ENCODE measurements at regions not wholly inside any gene's neighbourhood (a gene's known extent, or its start where the extent isn't known, plus 50 kb on each side); places are given as distances from the start of the nearest gene placed in this dataset.

DNA sequence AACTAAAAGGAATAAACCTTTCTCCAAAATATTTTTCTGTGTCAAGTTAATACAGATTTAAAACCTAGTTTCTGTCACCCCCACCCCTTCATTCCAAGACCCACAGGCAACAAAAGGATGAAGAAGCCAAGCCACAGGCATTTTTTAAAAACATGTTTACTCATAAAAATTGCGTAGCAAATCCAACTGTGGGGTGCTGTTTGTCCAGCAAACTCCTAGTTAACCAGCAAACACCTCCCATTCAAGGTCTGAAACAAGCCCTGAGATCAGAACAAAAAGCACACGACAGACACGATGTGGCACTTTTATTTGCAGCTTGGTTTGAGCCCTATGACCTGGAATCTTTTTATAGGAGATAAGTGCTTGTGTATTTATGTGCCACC is 149.9 kb upstream of the CAMK1G start:
- TF ChIP-seq, protein P1, sequence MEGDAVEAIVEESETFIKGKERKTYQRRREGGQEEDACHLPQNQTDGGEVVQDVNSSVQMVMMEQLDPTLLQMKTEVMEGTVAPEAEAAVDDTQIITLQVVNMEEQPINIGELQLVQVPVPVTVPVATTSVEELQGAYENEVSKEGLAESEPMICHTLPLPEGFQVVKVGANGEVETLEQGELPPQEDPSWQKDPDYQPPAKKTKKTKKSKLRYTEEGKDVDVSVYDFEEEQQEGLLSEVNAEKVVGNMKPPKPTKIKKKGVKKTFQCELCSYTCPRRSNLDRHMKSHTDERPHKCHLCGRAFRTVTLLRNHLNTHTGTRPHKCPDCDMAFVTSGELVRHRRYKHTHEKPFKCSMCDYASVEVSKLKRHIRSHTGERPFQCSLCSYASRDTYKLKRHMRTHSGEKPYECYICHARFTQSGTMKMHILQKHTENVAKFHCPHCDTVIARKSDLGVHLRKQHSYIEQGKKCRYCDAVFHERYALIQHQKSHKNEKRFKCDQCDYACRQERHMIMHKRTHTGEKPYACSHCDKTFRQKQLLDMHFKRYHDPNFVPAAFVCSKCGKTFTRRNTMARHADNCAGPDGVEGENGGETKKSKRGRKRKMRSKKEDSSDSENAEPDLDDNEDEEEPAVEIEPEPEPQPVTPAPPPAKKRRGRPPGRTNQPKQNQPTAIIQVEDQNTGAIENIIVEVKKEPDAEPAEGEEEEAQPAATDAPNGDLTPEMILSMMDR (IDR thresholded peaks at IDR 0.05; ENCODE audit: unreplicated experiment), result no peak
- DNase-seq (ENCODE audit: low spot score, unreplicated experiment), result no peak
- Mint-ChIP-seq H3K4me3 (ENCODE audit: low read depth) (no peak overlapping the region), H3K4me1 (ENCODE audit: low read depth) (peaks cover 40% of the 10 kb centered on the region), H3K27me3 (no peaks in the 10 kb centered on the region), H3K36me3 (ENCODE audit: insufficient read depth) (no peaks in the 10 kb centered on the region), H3K27ac (peak overlapping the region; percentile 89), H3K9me3 (ENCODE audit: low read depth) (no peaks in the 10 kb centered on the region)

DNA sequence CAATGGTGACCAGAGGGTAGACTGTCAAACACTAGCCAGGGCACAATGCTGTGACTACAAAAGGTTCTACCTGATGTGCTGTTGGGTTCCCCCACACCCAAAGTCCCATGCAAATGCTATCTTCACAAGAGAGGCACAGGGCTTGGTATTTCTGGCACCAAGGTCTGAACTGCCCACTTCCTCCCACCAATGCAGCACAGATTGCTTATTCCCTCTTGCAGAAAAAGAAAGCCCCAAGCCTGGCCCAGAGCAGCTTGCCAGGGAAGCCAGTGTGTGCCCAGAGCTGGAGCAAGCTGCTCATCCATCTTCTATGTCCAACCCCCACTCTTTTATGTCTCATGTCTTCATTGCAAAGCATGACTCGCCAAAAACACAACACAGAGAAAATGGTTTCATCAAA is 149.4 kb upstream of the CAMK1G start:
- Mint-ChIP-seq H3K36me3 (ENCODE audit: insufficient read depth) (no peaks in the 10 kb centered on the region), H3K4me3 (ENCODE audit: low read depth) (no peak overlapping the region), H3K9me3 (ENCODE audit: low read depth) (no peaks in the 10 kb centered on the region), H3K27ac (peak overlapping the region; percentile 89), H3K4me1 (ENCODE audit: low read depth) (peaks cover 37% of the 10 kb centered on the region), H3K27me3 (no peaks in the 10 kb centered on the region)
- DNase-seq (ENCODE audit: low spot score, unreplicated experiment), result no peak
- TF ChIP-seq, protein P1 (IDR thresholded peaks at IDR 0.05; ENCODE audit: unreplicated experiment), result no peak

DNA sequence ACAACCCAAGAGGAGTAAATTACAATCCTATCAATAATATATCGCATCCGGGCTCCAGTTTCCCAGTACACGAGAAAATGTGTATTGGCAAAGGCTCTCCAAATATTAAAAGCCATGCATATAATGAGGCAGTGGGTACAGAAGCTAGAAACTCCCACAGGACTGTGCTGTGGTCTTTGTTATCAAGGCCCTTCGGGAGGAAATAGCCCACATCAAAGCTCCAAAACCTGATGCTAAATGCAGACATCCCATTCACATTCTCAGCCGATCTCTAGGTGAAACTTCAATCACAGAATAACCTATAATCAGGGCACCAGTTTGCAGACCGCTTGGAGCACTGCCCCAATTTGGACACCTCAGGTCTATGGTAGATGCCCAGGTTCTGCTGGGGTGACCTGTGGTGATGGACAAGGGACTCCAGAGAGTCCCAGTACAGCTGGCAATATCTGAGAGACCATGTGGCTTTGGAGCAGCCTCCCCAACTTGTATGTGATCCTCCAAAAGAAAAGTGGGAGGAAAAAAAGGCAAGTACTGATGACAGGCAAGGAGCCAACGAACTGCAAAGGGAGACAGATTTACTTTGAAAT is 148.8 kb upstream of the CAMK1G start:
- DNase-seq (ENCODE audit: low spot score, unreplicated experiment), result no peak
- Mint-ChIP-seq H3K4me1 (ENCODE audit: low read depth) (peaks cover 31% of the 10 kb centered on the region), H3K9me3 (ENCODE audit: low read depth) (peaks cover under 1% of the 10 kb centered on the region), H3K27ac (peak overlapping the region; percentile 89), H3K27me3 (no peaks in the 10 kb centered on the region), H3K4me3 (ENCODE audit: low read depth) (no peak overlapping the region), H3K36me3 (ENCODE audit: insufficient read depth) (no peaks in the 10 kb centered on the region)
- TF ChIP-seq, protein P1 (IDR thresholded peaks at IDR 0.05; ENCODE audit: unreplicated experiment), result no peak

DNA sequence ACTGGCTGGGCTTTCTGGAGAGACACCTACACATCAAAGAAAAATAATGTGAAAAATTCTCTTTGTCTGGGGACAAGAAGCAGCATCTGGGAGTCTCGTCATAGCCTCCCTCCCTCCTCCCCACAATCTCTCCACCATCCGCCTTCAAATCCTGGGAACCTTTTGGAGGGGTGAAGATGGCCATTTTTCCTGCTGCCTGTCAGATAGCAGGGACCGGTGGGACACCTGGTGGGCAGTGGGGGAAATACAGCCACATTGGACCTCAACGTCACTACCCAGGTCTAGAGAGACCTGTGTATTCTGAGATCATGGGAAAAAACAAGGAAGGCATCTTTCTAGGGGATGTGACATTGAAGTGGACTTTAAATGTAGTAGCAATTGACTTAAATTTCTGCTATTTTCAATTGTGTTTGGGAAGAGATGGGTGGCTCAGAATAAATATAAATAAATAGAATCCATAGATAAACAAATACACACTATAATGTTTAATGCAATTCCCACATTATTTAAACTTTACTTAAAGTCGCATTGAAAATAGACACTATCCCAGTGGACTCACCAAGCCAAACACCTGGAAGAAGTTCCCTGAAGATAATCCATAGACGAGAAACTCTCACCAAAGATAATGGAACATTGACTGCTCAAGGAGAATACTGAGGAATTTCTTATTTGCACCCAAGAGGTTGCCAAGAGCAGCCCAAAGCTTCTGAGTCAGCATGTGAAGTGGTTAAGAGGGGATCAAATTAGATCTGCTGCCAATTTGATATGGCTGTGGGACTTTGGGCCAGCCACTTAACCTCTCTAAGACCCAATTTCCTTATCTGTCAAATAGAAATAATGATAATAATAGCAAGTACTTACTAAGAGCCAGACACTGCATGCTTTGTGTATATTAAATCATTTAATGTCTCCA is 147.6 kb upstream of the CAMK1G start:
- Mint-ChIP-seq H3K4me3 (ENCODE audit: low read depth) (no peak overlapping the region), H3K9me3 (ENCODE audit: low read depth) (peaks cover 5% of the 10 kb centered on the region), H3K27ac (no peak overlapping the region), H3K27me3 (no peaks in the 10 kb centered on the region), H3K36me3 (ENCODE audit: insufficient read depth) (no peaks in the 10 kb centered on the region), H3K4me1 (ENCODE audit: low read depth) (peaks cover 22% of the 10 kb centered on the region)
- TF ChIP-seq, protein P1 (IDR thresholded peaks at IDR 0.05; ENCODE audit: unreplicated experiment), result peak; percentile 89
- DNase-seq (ENCODE audit: low spot score, unreplicated experiment), result peak; percentile 73

DNA sequence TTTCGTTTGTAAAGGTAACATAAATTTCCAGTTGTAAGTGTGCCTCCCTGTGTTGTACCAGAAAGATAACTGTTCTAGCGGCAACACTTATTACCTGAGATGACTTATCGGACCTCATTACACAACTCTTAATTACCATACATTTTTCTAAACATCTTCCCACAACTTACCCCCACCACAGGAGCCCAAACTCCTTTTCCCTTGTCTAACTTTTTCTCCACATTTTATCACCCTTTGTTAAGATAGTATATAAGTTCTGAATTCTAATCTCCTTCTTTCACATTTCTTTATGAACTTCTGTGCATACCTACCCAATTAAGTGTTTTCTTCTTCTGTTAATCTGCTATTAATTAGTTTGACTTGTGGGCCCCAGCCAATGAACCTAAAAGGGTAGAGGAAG is 143.7 kb upstream of the CAMK1G start:
- H3K27me3 Mint-ChIP-seq, result peaks cover 5% of the 10 kb centered on the region
- H3K4me1 Mint-ChIP-seq (ENCODE audit: low read depth), result no peaks in the 10 kb centered on the region
- H3K36me3 Mint-ChIP-seq (ENCODE audit: insufficient read depth), result no peaks in the 10 kb centered on the region
- TF ChIP-seq, protein P1 (IDR thresholded peaks at IDR 0.05; ENCODE audit: unreplicated experiment), result no peak
- H3K9me3 Mint-ChIP-seq (ENCODE audit: low read depth), result peaks cover 5% of the 10 kb centered on the region
- H3K27ac Mint-ChIP-seq, result no peak overlapping the region
- DNase-seq (ENCODE audit: low spot score, unreplicated experiment), result no peak
- no peak overlapping the region for H3K4me3 Mint-ChIP-seq (ENCODE audit: low read depth)
